HCT116 (cell line): ENCODE measurements at regions not wholly inside any gene's neighbourhood (a gene's known extent, or its start where the extent isn't known, plus 50 kb on each side); places are given as distances from the start of the nearest gene placed in this dataset.

Experiments used
- ATAC-seq: fragments of 200-7000 bp; cut with Tn5 transposase; 2 replicates; pipeline ENCODE4 v1.9.1; 2020; ENCODE audit warnings: mild to moderate bottlenecking, moderate library complexity
- BruUV-seq: library from RNA; stranded (reverse); fragments of 400-500 nt; replicated peaks from 2 replicates; lab custom pipeline; 2021; lab: Mats Ljungman, UMichigan
- CTCF ChIA-PET: fragments of 300-600 bp; sonication (Branson Sonifier 250); formaldehyde crosslinking; loops from one replicate; lab custom pipeline; 2021; ENCODE audit warnings: antibody characterized with exemption; lab: Charles Lee
- POLR2A ChIA-PET: fragments of 300-600, 350-600 bp; sonication (Branson Sonifier 250); formaldehyde crosslinking; loops from one replicate; lab custom pipeline; 2021; ENCODE audit warnings: antibody characterized with exemption; lab: Charles Lee
- RAD21 ChIA-PET, 2 experiments: fragments of 300-600 bp; sonication (Branson Sonifier 250); formaldehyde crosslinking; loops; one replicate each; lab custom pipeline; 2023; ENCODE audit warnings: low total read pairs in 2 of 2; ENCODE audit not compliant: uncharacterized antibody in 2 of 2, unreplicated experiment in 2 of 2, low non-redundant PET in 1 of 2; lab: Charles Lee
- DNase-seq: peaks from one replicate; pipeline ENCODE4 v3.0.0-alpha.2; 2010; ENCODE audit warnings: low read depth, low spot score
- H2AFZ ChIP-seq: fragments of 200-600 bp; shearing (Covaris generic), sonication (generic); 2 replicates; pipeline ENCODE4 v1.6.1; 2017; ENCODE audit warnings: low read depth, mixed run types, mixed read lengths, antibody characterized with exemption, low read length; ENCODE audit not compliant: poor library complexity, severe bottlenecking
- H3K27ac ChIP-seq: 2 replicates; pipeline ENCODE4 v1.5.1; 2012; ENCODE audit warnings: low read depth, low read length
- H3K27me3 ChIP-seq: fragments of 200-600 bp; sonication (generic); 2 replicates; pipeline ENCODE4 v1.6.1; 2016; ENCODE audit warnings: mixed run types, low read length, mixed read lengths; ENCODE audit not compliant: insufficient read depth
- H3K36me3 ChIP-seq, 2 experiments: fragments of 200-500 bp in 1 of 2; fragments of 200-600 bp in 1 of 2; sonication (Bioruptor generic) in 1 of 2; sonication (generic) in 1 of 2; 2 replicates each; pipeline versions ENCODE4 v1.5.1 to v1.6.1; 2014 to 2016; ENCODE audit warnings: low read length in 2 of 2, inconsistent platforms in 1 of 2, mixed read lengths in 1 of 2, mixed run types in 1 of 2; ENCODE audit not compliant: insufficient read depth in 2 of 2, control insufficient read depth in 1 of 2
- H3K4me1 ChIP-seq, 2 experiments: fragments of 200-600 bp in 1 of 2; sonication (generic) in 1 of 2; 2 replicates each; pipeline versions ENCODE4 v1.5.1 to v1.6.1; 2012 to 2017; ENCODE audit warnings: low read length in 2 of 2, inconsistent platforms in 1 of 2, mild to moderate bottlenecking in 1 of 2, mixed read lengths in 1 of 2, mixed run types in 1 of 2, moderate library complexity in 1 of 2; ENCODE audit not compliant: insufficient read depth in 2 of 2, control insufficient read depth in 1 of 2
- H3K4me2 ChIP-seq: fragments of 200-600 bp; sonication (generic); 2 replicates; pipeline ENCODE4 v1.6.1; 2017; ENCODE audit warnings: mixed run types, low read length, mixed read lengths
- H3K4me3 ChIP-seq, 2 experiments: fragments of 200-600 bp in 1 of 2; sonication (generic) in 1 of 2; replicated peaks in 1 of 2; 2 replicates each; pipeline ENCODE4 v1.5.1; 2011 to 2016; ENCODE audit warnings: low read length in 2 of 2, control low read depth in 1 of 2, low read depth in 1 of 2, mild to moderate bottlenecking in 1 of 2, mixed read lengths in 1 of 2, mixed run types in 1 of 2
- H3K79me2 ChIP-seq: fragments of 200-600 bp; sonication (generic); 2 replicates; pipeline ENCODE4 v1.6.1; 2017; ENCODE audit warnings: mild to moderate bottlenecking, mixed run types, low read length, moderate library complexity, mixed read lengths; ENCODE audit not compliant: insufficient read depth
- H3K9ac ChIP-seq: fragments of 200-600 bp; sonication (generic); 2 replicates; pipeline ENCODE4 v1.6.1; 2016; ENCODE audit warnings: low read length, mixed read lengths
- H3K9me2 ChIP-seq: fragments of 200-600 bp; sonication (generic), shearing (Covaris generic); 2 replicates; pipeline ENCODE4 v1.6.1; 2017; ENCODE audit warnings: mixed run types, mild to moderate bottlenecking, moderate library complexity; ENCODE audit not compliant: insufficient read depth
- H3K9me3 ChIP-seq, 2 experiments: fragments of 200-500 bp in 1 of 2; fragments of 200-600 bp in 1 of 2; sonication (Bioruptor generic) in 1 of 2; sonication (generic) in 1 of 2; 2 replicates each; pipeline ENCODE4 v1.6.1; 2014 to 2017; ENCODE audit warnings: low read length in 2 of 2, mixed read lengths in 2 of 2, inconsistent platforms in 1 of 2, low read depth in 1 of 2, mild to moderate bottlenecking in 1 of 2, mixed run types in 1 of 2, moderate library complexity in 1 of 2; ENCODE audit not compliant: control insufficient read depth in 1 of 2, insufficient read depth in 1 of 2
- H4K20me1 ChIP-seq: fragments of 200-600 bp; sonication (generic), shearing (Covaris generic); 2 replicates; pipeline ENCODE4 v1.6.1; 2017; ENCODE audit warnings: mixed run types, mild to moderate bottlenecking, moderate library complexity; ENCODE audit not compliant: insufficient read depth
- CTCF ChIP-seq, 3 experiments: fragments of 200-600 bp in 1 of 3; sonication (generic) in 1 of 3; IDR thresholded peaks in 2 of 3; conservative IDR thresholded peaks in 1 of 3; 2 replicates each; pipeline ENCODE4 v1.5.1; 2012 to 2017; ENCODE audit warnings: low read depth in 2 of 3, low read length in 2 of 3, antibody characterized with exemption in 1 of 3, borderline replicate concordance in 1 of 3, control low read depth in 1 of 3, mild to moderate bottlenecking in 1 of 3, mixed read lengths in 1 of 3, mixed run types in 1 of 3, moderate library complexity in 1 of 3; ENCODE audit not compliant: insufficient read depth in 1 of 3
- EGR1 ChIP-seq: IDR thresholded peaks from 2 replicates; pipeline ENCODE4 v1.6.1; 2012; ENCODE audit warnings: low read depth
- POLR2A ChIP-seq: IDR thresholded peaks from 2 replicates; pipeline ENCODE4 v1.7.0; 2011; ENCODE audit warnings: borderline replicate concordance; ENCODE audit not compliant: insufficient read depth, insufficient read length; ENCODE audit errors: extremely low read depth
- intact Hi-C: fragments of 100-400 bp; cut with micrococcal nuclease; formaldehyde crosslinking; loops from 2 replicates; pipeline ENCODE4 v1.10.0; 2022

DNA sequence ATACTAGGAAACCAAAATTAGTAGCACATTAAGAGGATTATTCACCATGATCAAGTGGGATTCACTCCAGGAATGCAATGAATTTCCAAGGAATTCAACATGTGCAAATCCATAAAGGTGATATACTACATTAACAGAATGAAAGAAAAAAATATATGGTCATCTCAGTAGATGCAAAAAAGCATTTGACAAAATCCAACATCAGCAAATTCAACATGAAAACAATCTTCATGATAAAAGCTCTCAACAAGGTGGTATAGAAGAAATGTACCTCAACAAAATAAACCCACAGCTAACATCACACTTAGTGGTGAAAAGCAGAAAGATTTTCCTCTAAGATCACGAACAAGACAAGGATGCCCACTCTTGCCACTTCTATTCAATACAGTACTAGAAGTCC is 74.4 kb upstream of the PDE10A start (continued):
- no peak for TF ChIP-seq CTCF (IDR thresholded peaks at IDR 0.05 in 2 of 3, conservative IDR thresholded peaks at IDR 0.05 in 1 of 3; ENCODE audit: borderline replicate concordance in 1 of 3, insufficient read depth in 1 of 3, low read depth in 2 of 3, low read length in 2 of 3)
- TF ChIP-seq, all 23 proteins: peak for 0

- H3K27ac ChIP-seq, result no peak overlapping the region
- H3K9me2 ChIP-seq, result no peaks in the 10 kb centered on the region
- no peaks in the 10 kb centered on the region; a peak in 1 of 4 replicates for H3K9me3 ChIP-seq
- no TSS peak for BruUV-seq
- H3K9ac ChIP-seq, result no peak overlapping the region
- CTCF ChIA-PET, result no interaction called here
- no peak for ATAC-seq
- intact Hi-C loops, result no loop called here
- H2AFZ ChIP-seq, result no peak overlapping the region
- H3K36me3 ChIP-seq, result no peaks in the 10 kb centered on the region
- H3K4me2 ChIP-seq, result no peak overlapping the region
- TF ChIP-seq POLR2A (no peak), CTCF (IDR thresholded peaks at IDR 0.05 in 2 of 3, conservative IDR thresholded peaks at IDR 0.05 in 1 of 3; ENCODE audit: borderline replicate concordance in 1 of 3, insufficient read depth in 1 of 3, low read depth in 2 of 3, low read length in 2 of 3) (no peak), EGR1 (no peak)
- TF ChIP-seq, all 23 proteins: peak for 0
- H3K27me3 ChIP-seq, result no peaks in the 10 kb centered on the region
- H3K79me2 ChIP-seq, result no peaks in the 10 kb centered on the region
- RAD21 ChIA-PET, result no interaction called here
- H4K20me1 ChIP-seq, result no peaks in the 10 kb centered on the region
- DNase-seq, result no peak
- H3K4me1 ChIP-seq, result no peaks in the 10 kb centered on the region
- POLR2A ChIA-PET, result no interaction called here
- H3K4me3 ChIP-seq, result no peak overlapping the region
Observed at GRCh38 chr6:165735065-165735464, 72.0 kb upstream of the PDE10A start.
